T47D (cell line): ENCODE measurements at regions not wholly inside any gene's neighbourhood (a gene's known extent, or its start where the extent isn't known, plus 50 kb on each side); places are given as distances from the start of the nearest gene placed in this dataset.

ENCODE experiments used
- DNase-seq, 2 experiments: peaks; one replicate each; pipeline versions ENCODE4 v3.0.0 to v3.0.0-alpha.2; 2011 to 2012; ENCODE audit warnings: low read depth in 1 of 2, low spot score in 1 of 2
- JUND ChIP-seq: IDR thresholded peaks from 2 replicates; pipeline ENCODE4 v1.6.1; 2012; ENCODE audit warnings: low read depth
- in situ Hi-C: cut with HindIII; loops from 2 replicates; pipeline ENCODE4 v1.10.0; 2016; ENCODE audit warnings: low sequenced_read_pairs, low pct_unique_long_range_greater_than_20kb

DNA sequence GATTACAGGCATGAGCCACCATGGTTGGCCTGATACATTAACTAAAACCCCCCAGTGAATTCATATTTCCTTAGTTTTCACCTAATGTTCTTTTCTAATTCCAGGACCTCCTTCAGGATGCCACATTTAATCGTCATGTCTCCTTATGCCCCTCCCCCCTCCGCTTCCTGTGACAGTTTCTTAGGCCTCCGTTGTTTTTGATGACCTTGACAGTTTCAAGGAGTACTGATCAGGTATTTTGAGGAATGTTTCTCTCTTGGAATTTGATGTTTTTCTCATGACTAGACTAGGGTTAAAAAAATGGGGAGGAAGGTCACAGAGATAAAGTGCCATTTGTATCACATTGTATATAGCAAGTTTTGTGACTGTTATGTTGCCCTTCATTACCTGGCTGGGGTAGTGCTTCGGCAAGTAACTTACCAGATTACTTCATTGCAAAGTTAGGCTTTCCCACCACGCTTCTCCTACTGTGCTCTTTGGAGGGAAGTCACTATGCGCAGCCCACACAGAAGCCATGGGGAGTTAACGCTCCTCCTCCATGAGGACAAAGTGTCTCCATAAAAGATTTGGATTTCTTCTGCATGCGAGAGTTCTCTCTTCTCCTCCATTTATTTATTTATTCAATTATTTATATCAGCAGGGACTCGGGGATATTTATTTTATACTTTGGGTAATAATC lies 99.5 kb downstream of the NCR2 start:
- no peak for DNase-seq
- TF ChIP-seq JUND = no peak
- in situ Hi-C loops = no loop called here

DNA sequence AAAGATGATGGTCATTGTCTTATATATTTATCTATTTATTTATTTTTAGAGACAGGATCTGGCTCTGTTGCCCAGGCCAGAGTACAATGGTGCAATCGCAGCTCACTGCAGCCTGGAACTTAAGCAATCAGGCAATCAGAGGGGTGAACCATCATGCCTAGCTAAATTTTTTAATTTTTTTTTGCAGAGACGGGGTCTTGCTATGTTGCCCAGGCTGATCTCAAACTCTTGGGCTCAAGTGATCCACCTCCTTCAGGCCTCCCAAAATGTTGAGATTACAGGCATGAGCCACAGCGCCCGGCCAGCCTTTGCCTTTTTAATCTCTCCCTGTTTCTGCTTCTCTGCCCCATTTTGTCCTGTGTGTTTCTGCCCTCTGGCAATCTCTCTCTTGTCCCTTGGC lies 102.2 kb downstream of the NCR2 start:
- no peak for TF ChIP-seq JUND
- DNase-seq = no peak
- in situ Hi-C loops = no loop called here

- DNase-seq = no peak
- TF ChIP-seq JUND = no peak
- in situ Hi-C loops = no loop called here
These were observed 103.3 kb downstream of the NCR2 start for GRCh38 chr6:41438746-41439145.

- in situ Hi-C loops = no loop called here
- TF ChIP-seq JUND = no peak
- DNase-seq = no peak
These were observed 104.4 kb downstream of the NCR2 start for GRCh38 chr6:41439524-41440418.

- TF ChIP-seq JUND = no peak
- no peak for DNase-seq
- in situ Hi-C loops = no loop called here
These were observed 105.2 kb upstream of the FOXP4 start for GRCh38 chr6:41440958-41441357.

DNA sequence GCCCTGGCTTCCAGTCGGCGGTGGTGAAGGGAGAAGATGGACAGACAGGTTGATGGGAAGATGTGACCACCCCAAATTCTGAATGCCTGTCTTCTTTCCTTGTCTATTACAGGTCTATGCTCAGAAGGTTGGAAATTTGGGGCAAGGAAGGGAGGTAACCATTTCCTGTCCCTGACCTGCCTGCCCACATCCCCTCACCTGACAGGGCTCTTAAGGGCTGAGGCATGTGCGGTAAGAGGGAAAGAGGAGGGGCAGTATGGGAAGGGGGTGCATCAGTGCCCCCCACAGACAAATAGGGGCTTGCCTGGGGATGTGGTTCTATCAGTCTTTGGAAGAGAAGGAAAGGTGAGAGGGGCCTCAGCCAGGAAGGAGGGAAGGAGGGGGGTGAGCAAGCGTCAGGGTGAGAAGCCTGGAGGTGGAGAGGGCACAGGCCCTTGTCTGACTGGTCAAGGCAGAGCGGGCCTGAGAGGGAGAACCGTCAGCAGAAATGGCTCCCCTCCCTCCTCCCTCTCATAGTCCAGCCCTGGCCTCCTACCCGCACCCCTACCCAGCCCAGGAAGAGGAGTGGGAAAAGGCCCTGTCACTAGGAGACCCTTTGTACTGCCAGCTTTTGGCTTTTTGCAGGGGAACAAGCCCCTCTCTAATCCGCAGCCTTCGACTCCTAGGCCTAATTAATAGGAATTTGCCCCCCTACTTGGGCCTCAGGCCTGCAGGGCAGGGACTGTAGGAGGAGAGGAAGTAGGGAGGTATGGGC lies 104.4 kb upstream of the FOXP4 start:
- DNase-seq = no peak
- in situ Hi-C loops = no loop called here
- no peak for TF ChIP-seq JUND

- in situ Hi-C loops = no loop called here
- TF ChIP-seq JUND = no peak
- no peak for DNase-seq
These were observed 103.9 kb upstream of the FOXP4 start for GRCh38 chr6:41442352-41442672.

DNA sequence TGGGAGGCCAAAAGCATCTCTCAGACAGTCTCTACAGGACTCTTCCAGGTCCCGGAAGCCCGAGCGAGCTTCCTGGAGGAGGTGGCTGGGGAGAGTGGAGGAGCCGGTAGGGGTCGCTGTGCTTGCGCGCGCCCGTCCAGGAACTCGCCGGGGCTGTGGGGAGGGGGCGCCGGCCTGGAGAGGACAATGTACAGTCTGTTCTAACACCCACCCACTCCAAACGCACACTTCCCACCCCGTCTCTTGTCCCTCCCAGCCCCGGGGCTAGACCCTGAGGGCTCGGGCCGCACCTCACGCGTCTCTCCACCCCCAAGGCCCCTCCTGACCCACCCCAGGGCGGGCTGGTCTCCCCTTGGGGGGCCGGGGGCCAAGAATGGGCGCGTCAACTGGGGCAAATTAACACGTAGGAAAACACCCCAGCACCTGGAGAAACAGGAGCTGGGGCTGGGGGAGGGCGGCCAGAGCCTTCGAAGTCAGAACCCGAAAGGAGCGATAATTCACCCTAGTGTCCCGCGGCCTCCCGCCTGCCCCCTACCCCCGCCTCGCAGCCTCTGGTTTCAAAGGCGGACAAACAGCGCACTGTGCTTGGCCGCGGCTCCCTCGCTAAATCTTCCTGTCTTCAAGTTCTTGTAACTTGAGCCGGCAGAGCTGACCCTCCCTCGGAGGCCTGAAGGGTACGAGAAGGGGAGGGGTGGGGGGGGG lies 103.2 kb upstream of the FOXP4 start:
- peak in 1 of 2 experiments; percentile 43 for DNase-seq
- in situ Hi-C loops = no loop called here
- no peak for TF ChIP-seq JUND

DNA sequence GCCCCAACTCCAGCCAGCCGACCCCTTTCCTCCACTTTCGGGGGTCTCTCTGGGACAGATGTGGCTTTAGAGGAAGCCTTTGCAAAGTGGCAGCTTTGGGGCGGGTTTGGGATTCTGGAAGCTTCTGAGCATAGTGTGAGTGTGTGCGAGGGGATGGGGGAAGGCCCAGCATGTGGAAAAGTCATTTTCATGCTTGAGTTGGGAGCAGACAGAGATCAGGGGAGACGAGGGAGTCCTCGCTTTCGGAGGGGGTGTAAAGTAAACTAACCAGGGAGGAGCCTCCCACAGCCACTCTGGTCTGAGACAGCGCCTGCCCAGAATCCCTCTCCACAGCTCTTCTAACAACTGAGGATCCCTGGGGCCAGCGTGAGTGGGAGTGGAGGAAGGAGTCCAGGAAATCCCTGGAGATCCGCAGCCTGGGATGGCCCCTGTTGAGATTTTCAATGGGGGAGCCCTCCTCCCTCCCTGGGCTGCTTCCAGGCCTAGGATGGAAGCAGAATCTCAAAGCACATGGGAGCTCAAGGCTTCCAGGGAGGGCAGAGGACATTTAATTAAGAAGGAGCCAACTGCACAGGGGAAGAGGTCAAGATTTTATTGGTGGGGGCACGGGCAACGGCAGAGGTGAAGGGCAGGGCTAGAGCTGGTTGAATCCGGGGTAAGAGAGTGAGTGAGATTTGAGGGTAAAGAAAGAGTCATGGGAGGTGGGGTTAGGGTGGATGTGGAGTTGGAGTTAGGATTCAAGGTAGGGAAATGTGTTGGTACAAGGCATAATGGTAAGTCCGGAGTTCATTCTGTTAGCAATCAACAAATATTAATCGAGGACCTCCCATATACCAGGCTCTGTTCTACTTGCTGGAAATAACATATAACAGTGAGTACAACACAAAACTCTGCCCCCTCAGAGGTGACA lies 102.3 kb upstream of the FOXP4 start:
- in situ Hi-C loops = no loop called here
- TF ChIP-seq JUND = no peak
- DNase-seq = no peak

DNA sequence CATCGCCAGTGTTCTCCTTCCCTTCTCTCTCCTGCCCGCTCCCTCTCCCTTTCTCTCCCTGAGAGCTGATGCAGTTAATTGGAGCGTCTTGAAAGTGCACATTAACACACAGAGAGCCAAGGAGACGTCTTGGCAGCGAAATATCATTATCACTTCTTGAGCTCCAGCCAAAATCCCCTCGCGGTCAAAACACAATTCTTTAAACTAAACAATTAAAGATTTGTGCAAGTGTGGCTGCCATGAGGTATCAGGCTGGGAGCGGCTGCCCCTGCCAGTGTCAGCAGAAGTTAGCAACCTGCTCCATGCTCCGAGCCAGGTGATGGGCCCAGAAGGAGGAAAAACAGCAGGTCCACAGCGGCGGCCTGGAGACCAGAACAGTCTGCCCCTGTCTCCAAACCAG lies 100.9 kb upstream of the FOXP4 start:
- in situ Hi-C loops = no loop called here
- no peak for DNase-seq
- TF ChIP-seq JUND = no peak

DNA sequence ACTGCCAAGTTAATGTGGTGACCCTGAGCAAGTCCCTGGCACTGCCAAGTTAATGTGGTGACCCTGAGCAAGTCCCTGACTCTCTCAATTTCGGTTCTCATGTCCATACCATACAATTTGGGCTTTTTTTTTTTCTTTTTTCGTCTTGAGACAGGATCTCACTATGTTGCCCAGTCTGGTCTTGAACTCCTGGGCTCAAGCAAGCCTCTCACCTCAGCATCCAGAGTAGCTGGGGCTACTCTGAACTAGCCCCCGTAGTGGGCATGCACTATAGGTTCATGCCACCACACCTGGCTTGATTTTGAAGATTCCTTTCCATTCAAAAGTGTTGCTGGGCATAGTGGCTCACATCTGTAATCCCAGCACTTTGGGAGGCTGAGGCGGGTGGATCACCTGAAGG lies 100.0 kb upstream of the FOXP4 start:
- no peak for DNase-seq
- in situ Hi-C loops = no loop called here
- TF ChIP-seq JUND = no peak
